HG03354 (cell line): ENCODE measurements at regions not wholly inside any gene's neighbourhood (a gene's known extent, or its start where the extent isn't known, plus 50 kb on each side); places are given as distances from the start of the nearest gene placed in this dataset.
A peak's percentile ranks its signal among the peaks of the same experiment; 100 is the strongest.

ENCODE experiments used
- ATAC-seq: cut with Tn5 transposase; IDR thresholded peaks from one replicate; pipeline ENCODE4 v1.9.1; 2021; ENCODE audit warnings: mild to moderate bottlenecking; ENCODE audit not compliant: unreplicated experiment, poor library complexity, severe bottlenecking

- no peak for ATAC-seq
Observed at GRCh38 chr3:168495932-168496331, 400.2 kb upstream of the GOLIM4 start.

- no peak for ATAC-seq
Observed at GRCh38 chr3:168495270-168495669, 399.5 kb upstream of the GOLIM4 start.

GRCh38 chr3:168493412-168494205 lies 397.9 kb upstream of the GOLIM4 start:
- ATAC-seq: no peak

GRCh38 chr3:168490981-168491380 lies 395.3 kb upstream of the GOLIM4 start:
- ATAC-seq: no peak

- ATAC-seq: no peak
Observed at GRCh38 chr3:168489301-168489700, 393.6 kb upstream of the GOLIM4 start.

- ATAC-seq: no peak
Observed at GRCh38 chr3:168485936-168486335, 390.2 kb upstream of the GOLIM4 start.

GRCh38 chr3:168476360-168476980 lies 380.7 kb upstream of the GOLIM4 start:
- ATAC-seq: no peak

- ATAC-seq: no peak
Observed at GRCh38 chr3:168475704-168476103, 380.0 kb upstream of the GOLIM4 start.

- no peak for ATAC-seq
Observed at GRCh38 chr3:168473334-168473890, 377.7 kb upstream of the GOLIM4 start.

GRCh38 chr3:168472783-168473182 lies 377.1 kb upstream of the GOLIM4 start:
- ATAC-seq: no peak

- ATAC-seq: no peak
Observed at GRCh38 chr3:168470380-168470779, 374.7 kb upstream of the GOLIM4 start.

GRCh38 chr3:168469436-168469835 lies 373.7 kb upstream of the GOLIM4 start:
- no peak for ATAC-seq

- ATAC-seq: peak; percentile 84
Observed at GRCh38 chr3:168467115-168467714, 371.5 kb upstream of the GOLIM4 start.

- no peak for ATAC-seq
Observed at GRCh38 chr3:168461793-168462192, 366.1 kb upstream of the GOLIM4 start.

- ATAC-seq: no peak
Observed at GRCh38 chr3:168459226-168459784, 363.6 kb upstream of the GOLIM4 start.

- no peak for ATAC-seq
Observed at GRCh38 chr3:168457954-168458539, 362.3 kb upstream of the GOLIM4 start.

- ATAC-seq: no peak
Observed at GRCh38 chr3:168455814-168456213, 360.1 kb upstream of the GOLIM4 start.

- no peak for ATAC-seq
Observed at GRCh38 chr3:168453623-168454022, 357.9 kb upstream of the GOLIM4 start.

GRCh38 chr3:168443965-168444364 lies 348.2 kb upstream of the GOLIM4 start:
- no peak for ATAC-seq

- no peak for ATAC-seq
Observed at GRCh38 chr3:168442502-168442901, 346.8 kb upstream of the GOLIM4 start.
